Brain microvascular endothelial cell (primary cell): ENCODE measurements at regions not wholly inside any gene's neighbourhood (a gene's known extent, or its start where the extent isn't known, plus 50 kb on each side); places are given as distances from the start of the nearest gene placed in this dataset.

Source experiments
- DNase-seq: peaks from one replicate; pipeline ENCODE4 v3.0.0-alpha.2; 2020
- H3K27ac ChIP-seq: fragments of 250-450 bp; sonication (Bioruptor Pico); 2 replicates; pipeline ENCODE4 v1.5.1; 2020; ENCODE audit warnings: mild to moderate bottlenecking, moderate library complexity
- H3K27me3 ChIP-seq: fragments of 250-450 bp; sonication (Bioruptor Pico); replicated peaks from 2 replicates; pipeline ENCODE4 v1.5.1; 2020; ENCODE audit warnings: mild to moderate bottlenecking
- H3K36me3 ChIP-seq: fragments of 250-450 bp; sonication (Bioruptor Pico); replicated peaks from 2 replicates; pipeline ENCODE4 v1.5.1; 2020; ENCODE audit warnings: mild to moderate bottlenecking
- H3K4me3 ChIP-seq: 2 replicates; pipeline ENCODE4 v1.5.1; 2011; ENCODE audit warnings: low read depth, mild to moderate bottlenecking, control low read depth, low read length, moderate library complexity
- CTCF ChIP-seq: IDR thresholded peaks from 2 replicates; pipeline ENCODE4 v1.5.1; 2011; ENCODE audit warnings: low read depth, mild to moderate bottlenecking, moderate library complexity, low read length, control low read depth, inconsistent platforms; ENCODE audit errors: missing control alignments
- in situ Hi-C: cut with HindIII; loops from 2 replicates; pipeline ENCODE4 v1.10.0; 2017; ENCODE audit warnings: low sequenced_read_pairs, low pct_ligation_motif_present

DNA sequence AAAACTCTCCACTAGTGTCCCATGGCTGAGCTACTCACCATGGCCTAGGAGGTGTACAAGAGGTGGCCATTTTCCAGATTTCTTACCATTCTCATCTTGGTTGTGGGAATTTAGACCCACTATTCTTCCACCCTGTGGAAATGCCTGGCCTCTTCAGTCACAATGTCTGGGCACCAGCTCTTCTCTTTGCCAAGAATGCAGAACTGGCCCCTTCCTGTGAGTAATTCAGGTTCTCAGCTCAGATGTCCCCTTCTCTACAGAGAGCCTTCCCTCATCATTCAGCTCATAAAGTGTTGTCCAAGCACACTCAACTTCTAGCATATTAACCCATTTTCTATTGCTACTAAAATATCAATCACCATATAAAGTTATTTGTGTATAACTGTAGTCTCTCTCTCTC, 575.5 kb upstream of the KCNMB2 start:
- Histone ChIP-seq H3K4me3 (no peak overlapping the region), H3K27ac (no peak overlapping the region), H3K27me3 (no peaks in the 10 kb centered on the region), H3K36me3 (no peaks in the 10 kb centered on the region)
- DNase-seq = no peak
- in situ Hi-C loops = no loop called here
- TF ChIP-seq CTCF = no peak

- Histone ChIP-seq H3K27ac (no peak overlapping the region), H3K36me3 (no peaks in the 10 kb centered on the region), H3K4me3 (no peak overlapping the region), H3K27me3 (no peaks in the 10 kb centered on the region)
- in situ Hi-C loops = no loop called here
- DNase-seq = no peak
- no peak for TF ChIP-seq CTCF
Observed at GRCh38 chr3:177961784-177962183, 574.5 kb upstream of the KCNMB2 start.

DNA sequence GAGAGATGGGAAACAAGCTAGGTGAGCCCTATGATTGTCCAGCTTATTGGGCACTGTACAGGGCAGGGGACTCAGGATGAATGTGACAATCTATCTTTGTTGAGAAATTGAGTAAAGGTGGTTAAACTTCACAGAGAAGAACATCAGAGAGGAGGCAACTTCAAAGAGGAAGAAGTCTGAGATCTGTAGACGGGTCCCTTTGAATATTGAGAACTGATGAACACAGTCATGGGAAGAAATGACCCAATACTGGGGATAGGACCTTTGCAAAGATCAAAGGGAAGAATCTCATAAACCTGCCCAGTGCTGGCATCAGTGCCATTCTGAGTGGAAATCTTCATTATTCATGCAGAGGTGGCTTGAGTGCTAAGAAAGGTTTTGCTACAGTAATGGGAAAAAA, 569.7 kb upstream of the KCNMB2 start:
- Histone ChIP-seq H3K36me3 (no peaks in the 10 kb centered on the region), H3K27me3 (no peaks in the 10 kb centered on the region), H3K4me3 (no peak overlapping the region), H3K27ac (no peak overlapping the region)
- DNase-seq = no peak
- TF ChIP-seq CTCF = no peak
- in situ Hi-C loops = no loop called here

- no peak for DNase-seq
Observed at GRCh38 chr3:177968891-177969290, 567.3 kb upstream of the KCNMB2 start.

GRCh38 chr3:177973241-177973840, 562.9 kb upstream of the KCNMB2 start:
- Histone ChIP-seq H3K36me3 (no peaks in the 10 kb centered on the region), H3K27me3 (no peaks in the 10 kb centered on the region), H3K27ac (no peak overlapping the region), H3K4me3 (no peak overlapping the region)
- in situ Hi-C loops = no loop called here
- TF ChIP-seq CTCF = no peak
- peak; percentile 40 for DNase-seq

More at GRCh38 chr3:177968891-177969290, 567.3 kb upstream of the KCNMB2 start:
- H3K36me3 ChIP-seq = no peaks in the 10 kb centered on the region
- H3K4me3 ChIP-seq = no peak overlapping the region
- in situ Hi-C loops = no loop called here
- no peak overlapping the region for H3K27ac ChIP-seq
- no peaks in the 10 kb centered on the region for H3K27me3 ChIP-seq
- TF ChIP-seq CTCF = no peak

GRCh38 chr3:177976241-177976640, 560.0 kb upstream of the KCNMB2 start:
- Histone ChIP-seq H3K27me3 (no peaks in the 10 kb centered on the region), H3K27ac (peak overlapping the region; percentile 95), H3K4me3 (no peak overlapping the region), H3K36me3 (no peaks in the 10 kb centered on the region)
- no peak for TF ChIP-seq CTCF
- in situ Hi-C loops = no loop called here
- DNase-seq = no peak
